Heart left ventricle (tissue), 13 donors: ENCODE measurements at regions not wholly inside any gene's neighbourhood (a gene's known extent, or its start where the extent isn't known, plus 50 kb on each side); places are given as distances from the start of the nearest gene placed in this dataset.

Experiments used
- CTCF ChIP-seq, 12 donors: fragments of 200-600 bp; sonication (generic) in 4 of 12; IDR thresholded peaks; one replicate each; pipeline versions ENCODE4 v1.5.0 to v1.8.0; 2018 to 2022; ENCODE audit warnings: antibody characterized with exemption in 12 of 12, mild to moderate bottlenecking in 5 of 12
- POLR2A ChIP-seq, 2 donors: fragments of 450-650 bp; IDR thresholded peaks; one replicate each; pipeline ENCODE4 v1.6.1; 2017; ENCODE audit warnings: antibody characterized with exemption in 2 of 2, mild to moderate bottlenecking in 2 of 2, moderate library complexity in 2 of 2
- donor health status: ischemic (EF 13 %, LVEDD 7.1; RV severe dilation, severe dysfunction).
- donor health status: DM: no; HTN: yes; CAD: no.
- donor health status: DM: no; HTN: no; CAD: no.
- donor health status: ischemic (EF 25% LVEDD 6.9; RV normal size, moderate dysfunction).
- donor health status: ischemic (EF 25% LVEDD 5.7; RV mildly dilated, moderate dysfunction).
- donor health status: ischemic (EF 35%, LVEDD 5.7; RV mildly dilated, moderate dysfunction).
- donor health status: nonischemic (EF 11% LVEDD 7.7; RV severe dilation, severe dysfunction).
- donor health status: DM: yes; HTN: yes; CAD: no.
- donor health status: PGD.
- donor health status: ischemic (EF 29% LVEDD 5.4; RV normal size, mild dysfunction).
- donor health status: nonischemic (EF 23%, LVEDD 6.1; RV moderate dilation, normal function).

- no peak for TF ChIP-seq CTCF (IDR thresholded peaks at IDR 0.05)
- TF ChIP-seq POLR2A (IDR thresholded peaks at IDR 0.05) = no peak
Observed at GRCh38 chr5:167643631-167644280, 647.7 kb upstream of the WWC1 start.
